ENCODE measurements at regions not wholly inside any gene's neighbourhood (a gene's known extent, or its start where the extent isn't known, plus 50 kb on each side); places are given as distances from the start of the nearest gene placed in this dataset.

GRCh38 chr3:144852999-144853398, 881.4 kb downstream of the DIPK2A start:
- TF ChIP-seq CTCF (IDR thresholded peaks at IDR 0.05), result no peak
- no peak for TF ChIP-seq POLR2AphosphoS5 (IDR thresholded peaks at IDR 0.05)

All from sigmoid colon (tissue), 4 donors.